ENCODE measurements at regions not wholly inside any gene's neighbourhood (a gene's known extent, or its start where the extent isn't known, plus 50 kb on each side); places are given as distances from the start of the nearest gene placed in this dataset.

- peaks cover 25% of the 10 kb centered on the region for H3K27me3 Mint-ChIP-seq (ENCODE audit: insufficient read depth, unreplicated experiment)
- H3K27ac Mint-ChIP-seq (ENCODE audit: unreplicated experiment) = no peak overlapping the region
- intact Hi-C loops (cut with micrococcal nuclease; ENCODE audit: unreplicated experiment) = no loop called here
- H3K4me3 ChIP-seq (ENCODE audit: low read depth, low read length) = no peak overlapping the region
- DNase-seq = no peak
- H3K4me1 ChIP-seq = no peaks in the 10 kb centered on the region
- no TSS peak for BruUV-seq (replicated peaks)
- ChIA-PET CTCF (no interaction called here), POLR2A (no interaction called here)
- H3K4me1 Mint-ChIP-seq (ENCODE audit: low read depth, unreplicated experiment) = no peaks in the 10 kb centered on the region
- no peaks in the 10 kb centered on the region for H3K36me3 Mint-ChIP-seq (ENCODE audit: insufficient read depth, unreplicated experiment)
- no peaks in the 10 kb centered on the region for H3K9me3 ChIP-seq
- TF ChIP-seq, protein P1, sequence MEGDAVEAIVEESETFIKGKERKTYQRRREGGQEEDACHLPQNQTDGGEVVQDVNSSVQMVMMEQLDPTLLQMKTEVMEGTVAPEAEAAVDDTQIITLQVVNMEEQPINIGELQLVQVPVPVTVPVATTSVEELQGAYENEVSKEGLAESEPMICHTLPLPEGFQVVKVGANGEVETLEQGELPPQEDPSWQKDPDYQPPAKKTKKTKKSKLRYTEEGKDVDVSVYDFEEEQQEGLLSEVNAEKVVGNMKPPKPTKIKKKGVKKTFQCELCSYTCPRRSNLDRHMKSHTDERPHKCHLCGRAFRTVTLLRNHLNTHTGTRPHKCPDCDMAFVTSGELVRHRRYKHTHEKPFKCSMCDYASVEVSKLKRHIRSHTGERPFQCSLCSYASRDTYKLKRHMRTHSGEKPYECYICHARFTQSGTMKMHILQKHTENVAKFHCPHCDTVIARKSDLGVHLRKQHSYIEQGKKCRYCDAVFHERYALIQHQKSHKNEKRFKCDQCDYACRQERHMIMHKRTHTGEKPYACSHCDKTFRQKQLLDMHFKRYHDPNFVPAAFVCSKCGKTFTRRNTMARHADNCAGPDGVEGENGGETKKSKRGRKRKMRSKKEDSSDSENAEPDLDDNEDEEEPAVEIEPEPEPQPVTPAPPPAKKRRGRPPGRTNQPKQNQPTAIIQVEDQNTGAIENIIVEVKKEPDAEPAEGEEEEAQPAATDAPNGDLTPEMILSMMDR (IDR thresholded peaks at IDR 0.05; ENCODE audit: insufficient read depth in 1 of 2, low read depth in 1 of 2, low read length in 1 of 2, severe bottlenecking in 1 of 2, unreplicated experiment in 1 of 2) = no peak
- no peaks in the 10 kb centered on the region for H3K36me3 ChIP-seq (ENCODE audit: control insufficient read depth, insufficient read depth, low read length)
- no peaks in the 10 kb centered on the region for H3K9me3 Mint-ChIP-seq (ENCODE audit: unreplicated experiment)
- no peak overlapping the region for H3K4me3 Mint-ChIP-seq (ENCODE audit: unreplicated experiment)
- no peaks in the 10 kb centered on the region for H3K27me3 ChIP-seq (replicated peaks; ENCODE audit: control insufficient read depth, insufficient read depth, low read length)
These were observed 131.8 kb downstream of the ACTL8 start for GRCh38 chr1:17886838-17887441.

DNA sequence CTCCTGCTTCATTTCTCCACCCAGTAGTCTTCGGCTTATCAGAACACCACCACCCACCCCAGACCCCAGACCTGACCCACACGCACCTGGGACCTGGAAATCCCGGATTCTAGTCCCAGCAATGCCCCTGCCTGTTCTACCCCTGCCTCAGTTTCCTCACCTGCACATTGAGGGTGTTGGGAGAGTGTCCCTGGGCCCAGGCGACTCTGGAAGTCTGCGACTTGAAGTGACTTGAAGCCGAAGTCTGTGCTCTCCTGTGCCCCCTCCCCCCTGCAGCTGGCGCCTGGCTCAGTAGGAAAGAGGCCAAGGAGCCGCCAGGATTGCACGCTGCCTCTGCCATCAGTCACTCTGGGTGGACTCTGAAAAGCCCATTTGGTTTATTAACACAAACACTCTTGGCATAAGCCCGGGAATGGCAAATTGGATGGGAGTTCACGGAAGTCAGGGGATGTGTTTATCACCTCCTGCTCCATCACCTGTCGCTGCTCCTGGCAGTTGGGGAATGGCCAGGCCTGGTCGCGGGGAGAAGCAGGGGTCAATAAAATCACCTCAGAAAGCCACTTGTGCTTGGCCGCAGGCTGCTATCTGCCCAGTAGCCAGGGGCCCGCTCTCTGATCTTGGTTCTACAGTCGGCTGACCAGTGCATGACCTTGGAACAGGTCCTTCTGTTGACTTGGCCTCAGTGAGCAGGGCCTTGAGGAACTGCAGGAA is 132.7 kb downstream of the ACTL8 start:
- no peaks in the 10 kb centered on the region for H3K36me3 Mint-ChIP-seq (ENCODE audit: insufficient read depth, unreplicated experiment)
- CTCF ChIA-PET = no interaction called here

DNA sequence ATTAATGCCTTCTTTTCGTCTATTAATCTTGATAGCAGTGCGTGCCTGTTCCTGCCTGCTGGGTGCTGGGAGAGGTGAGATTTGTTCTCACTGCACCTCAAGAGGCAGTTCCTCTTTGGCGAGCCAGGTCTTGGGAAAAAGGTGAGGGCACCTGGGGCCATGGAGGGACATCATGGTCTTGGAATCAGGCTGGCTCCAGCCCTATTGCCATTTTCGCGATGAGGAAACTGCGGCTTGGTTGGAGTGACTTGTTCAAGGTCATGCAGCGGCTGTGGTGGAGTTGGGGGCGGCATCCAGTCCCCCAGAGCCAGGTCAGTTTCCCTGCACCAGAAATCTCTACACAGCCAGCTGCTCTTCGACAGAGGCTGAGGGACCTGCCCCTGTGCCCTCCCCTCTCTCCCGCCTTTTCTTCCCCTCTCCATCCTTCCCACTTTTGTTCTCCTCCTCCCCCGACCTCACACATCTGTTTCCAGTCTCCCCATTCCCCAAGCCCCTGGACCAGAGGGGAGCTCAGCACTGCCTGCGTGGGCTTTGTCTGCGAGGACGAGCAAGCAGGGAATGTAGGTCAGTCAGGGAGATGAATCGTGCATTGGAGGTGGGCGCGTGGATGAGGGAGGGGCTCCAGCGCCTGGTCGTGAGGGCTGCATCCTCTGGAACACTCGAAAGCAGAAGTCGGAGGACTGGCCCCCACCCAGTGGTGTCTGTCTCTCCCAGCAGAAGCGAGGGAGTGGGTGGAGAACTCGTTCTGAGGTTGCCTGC is 135.1 kb downstream of the ACTL8 start:
- intact Hi-C loops (cut with micrococcal nuclease; ENCODE audit: unreplicated experiment) = no loop called here
- POLR2A ChIA-PET = no interaction called here

More for the DNA sequence above, 132.7 kb downstream of the ACTL8 start:
- Mint-ChIP-seq H3K4me1 (ENCODE audit: low read depth, unreplicated experiment) (no peaks in the 10 kb centered on the region), H3K27me3 (ENCODE audit: insufficient read depth, unreplicated experiment) (peaks cover 27% of the 10 kb centered on the region), H3K9me3 (ENCODE audit: unreplicated experiment) (no peaks in the 10 kb centered on the region), H3K27ac (ENCODE audit: unreplicated experiment) (no peak overlapping the region), H3K4me3 (ENCODE audit: unreplicated experiment) (no peak overlapping the region)
- no peaks in the 10 kb centered on the region for H3K27me3 ChIP-seq (replicated peaks; ENCODE audit: control insufficient read depth, insufficient read depth, low read length)
- BruUV-seq (replicated peaks) = no TSS peak
- H3K9me3 ChIP-seq = no peaks in the 10 kb centered on the region
- intact Hi-C loops (cut with micrococcal nuclease; ENCODE audit: unreplicated experiment) = no loop called here
- H3K4me1 ChIP-seq = no peaks in the 10 kb centered on the region
- no peak overlapping the region for H3K4me3 ChIP-seq (ENCODE audit: low read depth, low read length)
- H3K36me3 ChIP-seq (ENCODE audit: control insufficient read depth, insufficient read depth, low read length) = no peaks in the 10 kb centered on the region
- POLR2A ChIA-PET = no interaction called here
- DNase-seq = no peak
- TF ChIP-seq, protein P1 (IDR thresholded peaks at IDR 0.05; ENCODE audit: insufficient read depth in 1 of 2, low read depth in 1 of 2, low read length in 1 of 2, severe bottlenecking in 1 of 2, unreplicated experiment in 1 of 2) = no peak

More for the DNA sequence above, 135.1 kb downstream of the ACTL8 start:
- Mint-ChIP-seq H3K4me1 (ENCODE audit: low read depth, unreplicated experiment) (no peaks in the 10 kb centered on the region), H3K27me3 (ENCODE audit: insufficient read depth, unreplicated experiment) (peaks cover 22% of the 10 kb centered on the region), H3K4me3 (ENCODE audit: unreplicated experiment) (no peak overlapping the region), H3K27ac (ENCODE audit: unreplicated experiment) (no peak overlapping the region), H3K36me3 (ENCODE audit: insufficient read depth, unreplicated experiment) (no peaks in the 10 kb centered on the region), H3K9me3 (ENCODE audit: unreplicated experiment) (no peaks in the 10 kb centered on the region)
- Histone ChIP-seq H3K36me3 (ENCODE audit: control insufficient read depth, insufficient read depth, low read length) (no peaks in the 10 kb centered on the region), H3K4me3 (ENCODE audit: low read depth, low read length) (no peak overlapping the region), H3K4me1 (no peaks in the 10 kb centered on the region), H3K27me3 (replicated peaks; ENCODE audit: control insufficient read depth, insufficient read depth, low read length) (no peaks in the 10 kb centered on the region), H3K9me3 (no peaks in the 10 kb centered on the region)
- TF ChIP-seq, protein P1 (IDR thresholded peaks at IDR 0.05; ENCODE audit: insufficient read depth in 1 of 2, low read depth in 1 of 2, low read length in 1 of 2, severe bottlenecking in 1 of 2, unreplicated experiment in 1 of 2) = no peak
- CTCF ChIA-PET = no interaction called here
- BruUV-seq (replicated peaks) = no TSS peak
- no peak for DNase-seq

Measured in Caco-2 (cell line).